H1 (cell line): ENCODE measurements at regions not wholly inside any gene's neighbourhood (a gene's known extent, or its start where the extent isn't known, plus 50 kb on each side); places are given as distances from the start of the nearest gene placed in this dataset.

Experiments used
- BRCA1 ChIP-seq: IDR thresholded peaks from 2 replicates; pipeline ENCODE4 v1.6.1; 2012; ENCODE audit warnings: low read depth, low read length, improper control_type of control experiment
- CBX5 ChIP-seq: fragments of 300-800, 300-1000 bp; sonication (generic); IDR thresholded peaks from 2 replicates; pipeline ENCODE4 v1.7.1; 2016; ENCODE audit warnings: antibody characterized with exemption, low read length, low read depth
- EZH2 ChIP-seq: fragments of 200-600 bp; sonication (generic); IDR thresholded peaks from 2 replicates; pipeline ENCODE4 v1.7.1; 2012; ENCODE audit warnings: low read depth, mild to moderate bottlenecking, moderate library complexity, low read length, inconsistent platforms; ENCODE audit not compliant: severe bottlenecking
- POLR2A ChIP-seq, 2 experiments: IDR thresholded peaks; 1 replicate in 1 of 2; 2 replicates in 1 of 2; pipeline ENCODE4 v1.6.1; 2011; ENCODE audit warnings: low read depth in 2 of 2, low read length in 2 of 2, mild to moderate bottlenecking in 2 of 2; ENCODE audit errors: control extremely low read depth in 1 of 2
- POLR2AphosphoS5 ChIP-seq: IDR thresholded peaks from 2 replicates; pipeline ENCODE4 v1.6.1; 2011; ENCODE audit warnings: low read depth, low read length
- POU5F1 ChIP-seq: IDR thresholded peaks from 2 replicates; pipeline ENCODE4 v1.6.1; 2011; ENCODE audit warnings: low read depth, mild to moderate bottlenecking, low read length, moderate library complexity
- RBBP5 ChIP-seq: IDR thresholded peaks from 2 replicates; pipeline ENCODE4 v1.7.1; 2012; ENCODE audit warnings: low read depth, mild to moderate bottlenecking, inconsistent platforms, low read length, moderate library complexity, borderline replicate concordance
- SIN3A ChIP-seq, 2 experiments: IDR thresholded peaks in 1 of 2; conservative IDR thresholded peaks in 1 of 2; 2 replicates each; pipeline ENCODE4 v1.6.1; 2011 to 2012; ENCODE audit warnings: low read length in 2 of 2, improper control_type of control experiment in 1 of 2, low read depth in 1 of 2, mild to moderate bottlenecking in 1 of 2
- SRF ChIP-seq: IDR thresholded peaks from 2 replicates; pipeline ENCODE4 v1.6.1; 2011; ENCODE audit warnings: mild to moderate bottlenecking, low read depth, low read length, moderate library complexity
- TF ChIP-seq, protein P1 (sequence below): IDR thresholded peaks from 2 replicates; pipeline ENCODE4 v1.6.1; 2011; ENCODE audit warnings: low read depth, mild to moderate bottlenecking, low read length; ENCODE audit not compliant: insufficient read depth

DNA sequence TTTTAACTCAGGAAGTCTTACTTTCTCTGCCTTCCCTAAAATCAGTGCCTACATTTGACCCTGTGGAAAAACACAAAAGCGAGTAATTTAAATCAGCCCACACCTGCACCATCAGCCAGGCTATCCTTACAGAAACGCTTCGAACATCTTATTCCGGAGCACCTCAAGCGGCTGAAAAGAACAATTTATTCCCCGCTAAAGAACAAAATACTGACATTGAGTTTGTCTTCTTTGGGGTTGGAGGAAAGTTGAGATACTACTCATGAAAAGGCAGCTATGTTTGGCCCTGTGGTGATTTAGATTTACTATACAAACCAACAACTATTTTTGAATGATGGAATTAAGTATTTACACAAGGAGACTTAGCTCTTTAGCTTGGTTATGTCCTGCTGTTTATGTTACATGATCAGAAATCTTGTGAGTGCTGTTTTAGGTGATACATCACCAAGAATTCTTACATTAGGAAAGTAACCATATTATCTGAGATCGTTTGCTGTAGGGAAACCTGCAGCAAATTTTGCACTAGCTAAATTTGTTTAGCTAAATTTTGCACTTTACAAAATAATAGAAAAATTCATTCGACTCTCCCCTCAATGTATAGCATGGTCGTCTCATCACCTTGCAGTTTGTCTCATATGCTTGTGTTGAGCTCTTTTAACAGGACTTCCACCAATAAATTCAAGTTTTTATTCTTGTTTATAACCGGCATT, 158.8 kb upstream of the SIX2 start (continued):
- TF ChIP-seq POU5F1 = no peak
- TF ChIP-seq SIN3A (conservative IDR thresholded peaks at IDR 0.05 in 1 of 2, IDR thresholded peaks at IDR 0.05 in 1 of 2; ENCODE audit: low read depth in 1 of 2, low read length in 2 of 2) = no peak
- TF ChIP-seq POLR2A (IDR thresholded peaks at IDR 0.05; ENCODE audit: control extremely low read depth in 1 of 2, low read depth in 2 of 2, low read length in 2 of 2) = no peak
- no peak for TF ChIP-seq BRCA1
- no peak for TF ChIP-seq CBX5
- no peak for TF ChIP-seq EZH2
- TF ChIP-seq POLR2AphosphoS5 = no peak
- no peak for TF ChIP-seq RBBP5
- no peak for TF ChIP-seq SRF
- TF ChIP-seq, protein P1, sequence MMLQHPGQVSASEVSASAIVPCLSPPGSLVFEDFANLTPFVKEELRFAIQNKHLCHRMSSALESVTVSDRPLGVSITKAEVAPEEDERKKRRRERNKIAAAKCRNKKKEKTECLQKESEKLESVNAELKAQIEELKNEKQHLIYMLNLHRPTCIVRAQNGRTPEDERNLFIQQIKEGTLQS = no peak
